ENCODE measurements at regions not wholly inside any gene's neighbourhood (a gene's known extent, or its start where the extent isn't known, plus 50 kb on each side); places are given as distances from the start of the nearest gene placed in this dataset.

DNA sequence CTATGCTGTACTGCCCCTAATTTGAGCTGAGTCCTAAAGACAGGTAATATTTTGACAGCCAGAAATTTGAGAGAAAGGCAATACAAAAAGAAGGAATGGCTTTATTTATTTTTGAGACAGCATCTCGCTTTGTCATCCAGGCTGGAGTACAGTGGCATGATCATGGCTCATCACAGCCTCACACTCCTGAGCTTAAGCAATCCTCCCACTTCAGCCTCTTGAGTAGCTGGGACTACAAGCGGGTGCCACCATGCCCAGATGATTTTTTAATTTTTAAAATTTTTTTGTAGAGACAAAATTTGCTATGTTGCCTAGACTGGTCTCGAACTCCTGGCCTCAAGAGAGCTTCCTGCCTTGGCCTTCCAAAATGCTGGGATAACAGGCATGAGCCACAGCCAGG, 77.4 kb upstream of the SLC4A7 start:
- Histone ChIP-seq H3K4me3 (replicated peaks in 1 of 3; ENCODE audit: insufficient read depth in 1 of 3, low read depth in 2 of 3, low read length in 3 of 3) (no peak overlapping the region), H3K79me2 (ENCODE audit: insufficient read depth, low read length) (no peaks in the 10 kb centered on the region), H3K27me3 (ENCODE audit: control insufficient read depth in 1 of 2, insufficient read depth in 2 of 2, low read length in 2 of 2) (no peaks in the 10 kb centered on the region), H3K27ac (ENCODE audit: extremely low read length, insufficient read depth, low read length) (no peak overlapping the region), H2AFZ (ENCODE audit: low read length) (no peak overlapping the region), H3K9ac (ENCODE audit: insufficient read depth, low read depth, low read length) (no peak overlapping the region), H3K9me3 (ENCODE audit: low read length) (no peaks in the 10 kb centered on the region), H3K4me2 (ENCODE audit: low read depth, low read length) (no peak overlapping the region), H3K4me1 (ENCODE audit: insufficient read depth, low read length) (peaks cover 7% of the 10 kb centered on the region; the same call in 1 of the 2 replicates), H3K36me3 (replicated peaks in 1 of 2; ENCODE audit: control insufficient read depth in 1 of 2, insufficient read depth in 2 of 2, low read length in 2 of 2) (no peaks in the 10 kb centered on the region), H4K20me1 (ENCODE audit: insufficient read depth, low read length) (no peaks in the 10 kb centered on the region)
- intact Hi-C loops (cut with micrococcal nuclease; ENCODE audit: unreplicated experiment): no loop called here
- DNase-seq (ENCODE audit: low spot score) (no peak), FAIRE-seq (no peak), ATAC-seq (no peak)
- CTCF ChIA-PET (ENCODE audit: low intra/inter-chr PET ratio, low total read pairs): no interaction called here
- POLR2A ChIA-PET: no interaction called here
- in situ Hi-C loops (cut with HindIII; ENCODE audit: extremely low pct_ligation_motif_present, low pct_unique_long_range_greater_than_20kb): no loop called here
- BruUV-seq (replicated peaks): no TSS peak
- no peak for TF ChIP-seq MXD4 (CRISPR knock-in tag; IDR thresholded peaks at IDR 0.05)
- TF ChIP-seq CBX1 (IDR thresholded peaks at IDR 0.05; ENCODE audit: low read depth): no peak
- TF ChIP-seq HMGXB3 (CRISPR knock-in tag; IDR thresholded peaks at IDR 0.05; ENCODE audit: borderline replicate concordance): no peak
- no peak for TF ChIP-seq SAFB2 (CRISPR knock-in tag; IDR thresholded peaks at IDR 0.05; ENCODE audit: borderline replicate concordance, low read depth)
- no peak for TF ChIP-seq ZNF678 (CRISPR knock-in tag; IDR thresholded peaks at IDR 0.05)
- TF ChIP-seq ZNF251 (CRISPR knock-in tag; IDR thresholded peaks at IDR 0.05): no peak
- TF ChIP-seq ZNF687 (CRISPR knock-in tag; IDR thresholded peaks at IDR 0.05): no peak
- TF ChIP-seq ZNF7 (CRISPR knock-in tag; IDR thresholded peaks at IDR 0.05): no peak
- TF ChIP-seq ZNF773 (CRISPR knock-in tag; IDR thresholded peaks at IDR 0.05; ENCODE audit: borderline replicate concordance): no peak
- TF ChIP-seq, protein P1, sequence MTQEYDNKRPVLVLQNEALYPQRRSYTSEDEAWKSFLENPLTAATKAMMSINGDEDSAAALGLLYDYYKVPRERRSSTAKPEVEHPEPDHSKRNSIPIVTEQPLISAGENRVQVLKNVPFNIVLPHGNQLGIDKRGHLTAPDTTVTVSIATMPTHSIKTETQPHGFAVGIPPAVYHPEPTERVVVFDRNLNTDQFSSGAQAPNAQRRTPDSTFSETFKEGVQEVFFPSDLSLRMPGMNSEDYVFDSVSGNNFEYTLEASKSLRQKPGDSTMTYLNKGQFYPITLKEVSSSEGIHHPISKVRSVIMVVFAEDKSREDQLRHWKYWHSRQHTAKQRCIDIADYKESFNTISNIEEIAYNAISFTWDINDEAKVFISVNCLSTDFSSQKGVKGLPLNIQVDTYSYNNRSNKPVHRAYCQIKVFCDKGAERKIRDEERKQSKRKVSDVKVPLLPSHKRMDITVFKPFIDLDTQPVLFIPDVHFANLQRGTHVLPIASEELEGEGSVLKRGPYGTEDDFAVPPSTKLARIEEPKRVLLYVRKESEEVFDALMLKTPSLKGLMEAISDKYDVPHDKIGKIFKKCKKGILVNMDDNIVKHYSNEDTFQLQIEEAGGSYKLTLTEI (CRISPR knock-in tag; conservative IDR thresholded peaks at IDR 0.05): no peak
- TF ChIP-seq, protein P2, sequence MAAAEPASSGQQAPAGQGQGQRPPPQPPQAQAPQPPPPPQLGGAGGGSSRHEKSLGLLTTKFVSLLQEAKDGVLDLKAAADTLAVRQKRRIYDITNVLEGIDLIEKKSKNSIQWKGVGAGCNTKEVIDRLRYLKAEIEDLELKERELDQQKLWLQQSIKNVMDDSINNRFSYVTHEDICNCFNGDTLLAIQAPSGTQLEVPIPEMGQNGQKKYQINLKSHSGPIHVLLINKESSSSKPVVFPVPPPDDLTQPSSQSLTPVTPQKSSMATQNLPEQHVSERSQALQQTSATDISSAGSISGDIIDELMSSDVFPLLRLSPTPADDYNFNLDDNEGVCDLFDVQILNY (CRISPR knock-in tag; conservative IDR thresholded peaks at IDR 0.05): no peak
- 62% methylated on average over 3 of the region's 3 CpGs for WGBS (ENCODE audit: low lambda C conversion rate)
